Endothelial cell of umbilical vein (primary cell): ENCODE measurements at regions not wholly inside any gene's neighbourhood (a gene's known extent, or its start where the extent isn't known, plus 50 kb on each side); places are given as distances from the start of the nearest gene placed in this dataset.

Experiments used
- BruUV-seq: library from RNA; stranded (reverse); fragments of 400-500 nt; replicated peaks from 2 replicates; lab custom pipeline; 2021; lab: Mats Ljungman, UMichigan
- CTCF ChIA-PET: fragments of 300-600, 350-600 bp; sonication (Branson Sonifier 250); formaldehyde crosslinking; loops from one replicate; lab custom pipeline; 2021; ENCODE audit warnings: antibody characterized with exemption, inconsistent platforms; lab: Charles Lee
- POLR2A ChIA-PET: fragments of 300-600, 350-600 bp; sonication (Branson Sonifier 250); formaldehyde crosslinking; loops from one replicate; lab custom pipeline; 2021; ENCODE audit warnings: antibody characterized with exemption, inconsistent platforms; lab: Charles Lee
- DNase-seq: peaks from one replicate; pipeline ENCODE4 v3.0.0-alpha.2; 2011; ENCODE audit warnings: low read depth, low spot score
- FAIRE-seq: peaks from 2 replicates; lab custom pipeline; 2011; peaks lifted over from hg19 to GRCh38; lab: Jason Lieb, UNC
- H2AFZ ChIP-seq: 2 replicates; pipeline ENCODE4 v1.6.0; 2012; ENCODE audit warnings: low read depth, low read length, control low read depth, inconsistent platforms
- H3K27ac ChIP-seq: 2 replicates; pipeline ENCODE4 v1.5.1; 2011; ENCODE audit warnings: low read depth, mild to moderate bottlenecking, control low read depth, low read length, moderate library complexity; ENCODE audit not compliant: insufficient read depth
- H3K27me3 ChIP-seq, 2 experiments: 2 replicates each; pipeline versions ENCODE4 v1.6.0 to v1.6.1; 2011; ENCODE audit warnings: low read length in 2 of 2, mixed read lengths in 1 of 2; ENCODE audit not compliant: control insufficient read depth in 2 of 2, insufficient read depth in 2 of 2
- H3K36me3 ChIP-seq, 2 experiments: 2 replicates in 1 of 2; 3 replicates in 1 of 2; pipeline ENCODE4 v1.5.1; 2011; ENCODE audit warnings: low read length in 2 of 2, mild to moderate bottlenecking in 1 of 2, moderate library complexity in 1 of 2; ENCODE audit not compliant: control insufficient read depth in 2 of 2, insufficient read depth in 2 of 2; ENCODE audit errors: extremely low read depth in 1 of 2
- H3K4me1 ChIP-seq: 3 replicates; pipeline ENCODE4 v1.5.1; 2011; ENCODE audit warnings: mild to moderate bottlenecking, low read length; ENCODE audit not compliant: control insufficient read depth, insufficient read depth; ENCODE audit errors: extremely low read depth
- H3K4me2 ChIP-seq: 2 replicates; pipeline ENCODE4 v1.6.1; 2011; ENCODE audit warnings: low read length, control low read depth, mixed read lengths; ENCODE audit not compliant: insufficient read depth
- H3K4me3 ChIP-seq, 3 experiments: fragments of 200-600 bp in 1 of 3; sonication (generic), shearing (Covaris generic) in 1 of 3; replicated peaks in 1 of 3; 2 replicates each; pipeline ENCODE4 v1.5.1; 2011 to 2016; ENCODE audit warnings: control low read depth in 3 of 3, low read length in 3 of 3, mild to moderate bottlenecking in 2 of 3, inconsistent platforms in 1 of 3, low read depth in 1 of 3, moderate library complexity in 1 of 3; ENCODE audit not compliant: insufficient read depth in 1 of 3
- H3K79me2 ChIP-seq: 2 replicates; pipeline ENCODE4 v1.6.0; 2012; ENCODE audit warnings: low read length, inconsistent platforms; ENCODE audit not compliant: control insufficient read depth, insufficient read depth
- H3K9ac ChIP-seq: replicated peaks from 2 replicates; pipeline ENCODE3; 2011; ENCODE audit warnings: low read length, control low read depth; ENCODE audit not compliant: insufficient read depth; ENCODE audit errors: extremely low read depth
- H3K9me1 ChIP-seq: replicated peaks from 3 replicates; pipeline ENCODE4 v1.6.0; 2011; ENCODE audit warnings: mild to moderate bottlenecking, low read length; ENCODE audit not compliant: control insufficient read depth, insufficient read depth; ENCODE audit errors: extremely low read depth
- H3K9me3 ChIP-seq: replicated peaks from 2 replicates; pipeline ENCODE4 v1.5.1; 2012; ENCODE audit warnings: low read length, inconsistent platforms; ENCODE audit not compliant: control insufficient read depth, insufficient read depth
- H4K20me1 ChIP-seq: replicated peaks from 2 replicates; pipeline ENCODE3; 2011; ENCODE audit warnings: mild to moderate bottlenecking, low read length; ENCODE audit not compliant: control insufficient read depth, insufficient read depth; ENCODE audit errors: extremely low read depth
- EZH2 ChIP-seq: IDR thresholded peaks from 2 replicates; pipeline ENCODE4 v1.6.1; 2012; ENCODE audit warnings: borderline replicate concordance, low read depth, mild to moderate bottlenecking, moderate library complexity, low read length, inconsistent platforms; ENCODE audit not compliant: severe bottlenecking
- FOS ChIP-seq: IDR thresholded peaks from 2 replicates; pipeline ENCODE4 v1.6.1; 2011; ENCODE audit warnings: mild to moderate bottlenecking, low read length, moderate library complexity, borderline replicate concordance; ENCODE audit not compliant: insufficient read depth
- GATA2 ChIP-seq: IDR thresholded peaks from 2 replicates; pipeline ENCODE4 v1.7.0; 2011; ENCODE audit warnings: low read depth, mild to moderate bottlenecking, moderate library complexity, mixed read lengths, low read length; ENCODE audit not compliant: insufficient read length, insufficient read depth
- JUN ChIP-seq: IDR thresholded peaks from 2 replicates; pipeline ENCODE4 v1.6.1; 2011; ENCODE audit warnings: borderline replicate concordance, low read depth; ENCODE audit not compliant: insufficient read length, insufficient read depth
- MAX ChIP-seq: IDR thresholded peaks from 2 replicates; pipeline ENCODE4 v1.6.1; 2011; ENCODE audit not compliant: insufficient read depth, insufficient read length
- MYC ChIP-seq: IDR thresholded peaks from one replicate; pipeline ENCODE4 v1.6.1; 2011; ENCODE audit warnings: mild to moderate bottlenecking, low read depth, low read length
- POLR2A ChIP-seq: IDR thresholded peaks from 2 replicates; pipeline ENCODE4 v1.6.1; 2012; ENCODE audit warnings: low read depth, mild to moderate bottlenecking, control low read depth, low read length
- POLR2AphosphoS5 ChIP-seq: IDR thresholded peaks from 2 replicates; pipeline ENCODE4 v1.6.1; 2012; ENCODE audit warnings: low read depth, mild to moderate bottlenecking, control low read depth, low read length, moderate library complexity; ENCODE audit not compliant: insufficient read depth
- dilution Hi-C: fragments of 300-500 bp; cut with MboI; formaldehyde crosslinking; loops from one replicate; pipeline ENCODE4 v1.15.0; 2019; ENCODE audit warnings: low sequenced_read_pairs; ENCODE audit not compliant: extremely low pct_ligation_motif_present
- intact Hi-C: fragments of 100-400 bp; cut with micrococcal nuclease; formaldehyde crosslinking; loops from one replicate; pipeline ENCODE4 v1.10.0; 2022
- TF ChIP-seq, protein P1 (sequence below), 2 donors: IDR thresholded peaks; 1 replicate in 1 of 2; 2 replicates in 1 of 2; pipeline ENCODE4 v1.5.1; 2011; ENCODE audit warnings: low read length in 2 of 2, mild to moderate bottlenecking in 2 of 2, moderate library complexity in 2 of 2, control low read depth in 1 of 2, inconsistent platforms in 1 of 2, low read depth in 1 of 2; ENCODE audit not compliant: insufficient read depth in 1 of 2; ENCODE audit errors: extremely low read depth in 1 of 2

GRCh38 chr9:22170990-22171670 is 162.0 kb upstream of the CDKN2B start:
- FAIRE-seq, result no peak
- H3K27ac ChIP-seq, result no peak overlapping the region

GRCh38 chr9:22171691-22172090 is 162.6 kb upstream of the CDKN2B start:
- no peaks in the 10 kb centered on the region for H3K27me3 ChIP-seq
- no peaks in the 10 kb centered on the region for H3K4me1 ChIP-seq
- BruUV-seq, result no TSS peak
- no peak overlapping the region for H3K27ac ChIP-seq
- H3K9me1 ChIP-seq, result no peaks in the 10 kb centered on the region
- no peak overlapping the region for H3K4me2 ChIP-seq
- H3K36me3 ChIP-seq, result no peaks in the 10 kb centered on the region
- no peaks in the 10 kb centered on the region for H3K9me3 ChIP-seq
- DNase-seq (no peak), FAIRE-seq (no peak)
- ChIA-PET POLR2A (no interaction called here), CTCF (interaction anchor here (0.8 kb wide), 1 partner anchor 10 kb away, joined by 3 read pairs; no protein-coding TSS in a partner anchor)
- no peaks in the 10 kb centered on the region for H4K20me1 ChIP-seq
- H2AFZ ChIP-seq, result no peak overlapping the region
- intact Hi-C loops, result no loop called here
- H3K9ac ChIP-seq, result no peak overlapping the region
- H3K4me3 ChIP-seq, result no peak overlapping the region
- dilution Hi-C loops, result no loop called here
- TF ChIP-seq POLR2A (no peak), MYC (no peak), EZH2 (no peak), JUN (no peak), GATA2 (no peak), POLR2AphosphoS5 (no peak), FOS (no peak), MAX (no peak)
- TF ChIP-seq, protein P1, sequence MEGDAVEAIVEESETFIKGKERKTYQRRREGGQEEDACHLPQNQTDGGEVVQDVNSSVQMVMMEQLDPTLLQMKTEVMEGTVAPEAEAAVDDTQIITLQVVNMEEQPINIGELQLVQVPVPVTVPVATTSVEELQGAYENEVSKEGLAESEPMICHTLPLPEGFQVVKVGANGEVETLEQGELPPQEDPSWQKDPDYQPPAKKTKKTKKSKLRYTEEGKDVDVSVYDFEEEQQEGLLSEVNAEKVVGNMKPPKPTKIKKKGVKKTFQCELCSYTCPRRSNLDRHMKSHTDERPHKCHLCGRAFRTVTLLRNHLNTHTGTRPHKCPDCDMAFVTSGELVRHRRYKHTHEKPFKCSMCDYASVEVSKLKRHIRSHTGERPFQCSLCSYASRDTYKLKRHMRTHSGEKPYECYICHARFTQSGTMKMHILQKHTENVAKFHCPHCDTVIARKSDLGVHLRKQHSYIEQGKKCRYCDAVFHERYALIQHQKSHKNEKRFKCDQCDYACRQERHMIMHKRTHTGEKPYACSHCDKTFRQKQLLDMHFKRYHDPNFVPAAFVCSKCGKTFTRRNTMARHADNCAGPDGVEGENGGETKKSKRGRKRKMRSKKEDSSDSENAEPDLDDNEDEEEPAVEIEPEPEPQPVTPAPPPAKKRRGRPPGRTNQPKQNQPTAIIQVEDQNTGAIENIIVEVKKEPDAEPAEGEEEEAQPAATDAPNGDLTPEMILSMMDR (IDR thresholded peaks at IDR 0.05; ENCODE audit: extremely low read depth in 1 of 2, insufficient read depth in 1 of 2, low read depth in 1 of 2, low read length in 2 of 2), result no peak
- H3K79me2 ChIP-seq, result no peaks in the 10 kb centered on the region

More at GRCh38 chr9:22170990-22171670, 162.0 kb upstream of the CDKN2B start:
- Histone ChIP-seq H3K9me1 (no peaks in the 10 kb centered on the region), H3K4me2 (no peak overlapping the region), H3K9ac (no peak overlapping the region), H4K20me1 (no peaks in the 10 kb centered on the region), H3K27me3 (no peaks in the 10 kb centered on the region), H3K4me3 (no peak overlapping the region), H3K79me2 (no peaks in the 10 kb centered on the region), H3K36me3 (no peaks in the 10 kb centered on the region), H3K4me1 (no peaks in the 10 kb centered on the region), H3K9me3 (no peaks in the 10 kb centered on the region), H2AFZ (no peak overlapping the region)
- DNase-seq, result no peak
- no TSS peak for BruUV-seq
- POLR2A ChIA-PET, result no interaction called here
- CTCF ChIA-PET, result no interaction called here
- dilution Hi-C loops, result no loop called here
- intact Hi-C loops, result no loop called here
- TF ChIP-seq POLR2AphosphoS5 (no peak), EZH2 (no peak), MYC (no peak), JUN (no peak), GATA2 (no peak), POLR2A (no peak)
